ENCODE measurements at regions not wholly inside any gene's neighbourhood (a gene's known extent, or its start where the extent isn't known, plus 50 kb on each side); places are given as distances from the start of the nearest gene placed in this dataset.

GRCh38 chr4:24248674-24249630, 335.4 kb downstream of the DHX15 start (continued):
- TF ChIP-seq FOXK1 (CRISPR knock-in tag; IDR thresholded peaks at IDR 0.05), result no peak

- H3K9me3 Mint-ChIP-seq, result no peaks in the 10 kb centered on the region
Observed at GRCh38 chr4:24245491-24245820, 338.9 kb downstream of the DHX15 start.

GRCh38 chr4:24244663-24245490, 339.5 kb downstream of the DHX15 start:
- Mint-ChIP-seq H3K9me3 (no peaks in the 10 kb centered on the region), H3K27ac (no peak overlapping the region), H3K36me3 (no peaks in the 10 kb centered on the region), H3K4me1 (peaks cover 24% of the 10 kb centered on the region), H3K27me3 (ENCODE audit: low read depth) (peaks cover 2% of the 10 kb centered on the region; the same call in 1 of the 2 replicates), H3K4me3 (no peak overlapping the region)
- CTCF ChIA-PET, result no interaction called here
- DNase-seq (ENCODE audit: low spot score) (no peak), ATAC-seq (peak; percentile 19)
- POLR2A ChIA-PET, result no interaction called here
- TF ChIP-seq TEAD1 (CRISPR knock-in tag; IDR thresholded peaks at IDR 0.05), result no peak
- no peak for TF ChIP-seq ERG (CRISPR knock-in tag; IDR thresholded peaks at IDR 0.05)
- no peak for TF ChIP-seq NFATC4 (CRISPR knock-in tag; IDR thresholded peaks at IDR 0.05)
- TF ChIP-seq HMGXB4 (CRISPR knock-in tag; IDR thresholded peaks at IDR 0.05), result no peak
- TF ChIP-seq ZNF232 (CRISPR knock-in tag; IDR thresholded peaks at IDR 0.05), result no peak
- TF ChIP-seq USF1 (CRISPR knock-in tag; IDR thresholded peaks at IDR 0.05), result no peak
- TF ChIP-seq CREM (CRISPR knock-in tag; IDR thresholded peaks at IDR 0.05), result no peak
- TF ChIP-seq E2F4 (CRISPR knock-in tag; IDR thresholded peaks at IDR 0.05; ENCODE audit: borderline replicate concordance, low read depth), result no peak

More at GRCh38 chr4:24245491-24245820, 338.9 kb downstream of the DHX15 start:
- H3K4me1 Mint-ChIP-seq, result peaks cover 27% of the 10 kb centered on the region
- ChIA-PET POLR2A (no interaction called here), CTCF (no interaction called here)
- ATAC-seq, result no peak
- no peak for DNase-seq (ENCODE audit: low spot score)
- H3K27me3 Mint-ChIP-seq (ENCODE audit: low read depth), result peaks cover 2% of the 10 kb centered on the region; the same call in 1 of the 2 replicates
- H3K4me3 Mint-ChIP-seq, result no peak overlapping the region
- TF ChIP-seq OVOL2 (CRISPR knock-in tag; IDR thresholded peaks at IDR 0.05; ENCODE audit: borderline replicate concordance), result no peak
- TF ChIP-seq EMX1 (CRISPR knock-in tag; IDR thresholded peaks at IDR 0.05), result no peak
- TF ChIP-seq ATF2 (CRISPR knock-in tag; IDR thresholded peaks at IDR 0.05; ENCODE audit: borderline replicate concordance, low read depth), result no peak
- no peak for TF ChIP-seq ZNF281 (CRISPR knock-in tag; IDR thresholded peaks at IDR 0.05)
- TF ChIP-seq NR3C1 (CRISPR knock-in tag; conservative IDR thresholded peaks at IDR 0.05; ENCODE audit: low read depth), result no peak
- TF ChIP-seq ZNF121 (CRISPR knock-in tag; IDR thresholded peaks at IDR 0.05), result no peak
- no peak for TF ChIP-seq NFYB (CRISPR knock-in tag; conservative IDR thresholded peaks at IDR 0.05; ENCODE audit: low read depth)
- no peak for TF ChIP-seq JUN (CRISPR knock-in tag; IDR thresholded peaks at IDR 0.05)
- no peak for TF ChIP-seq IRF1 (CRISPR knock-in tag; IDR thresholded peaks at IDR 0.05)
- TF ChIP-seq SP1 (CRISPR knock-in tag; conservative IDR thresholded peaks at IDR 0.05), result no peak
- TF ChIP-seq TEAD1 (CRISPR knock-in tag; IDR thresholded peaks at IDR 0.05), result no peak
- no peaks in the 10 kb centered on the region for H3K36me3 Mint-ChIP-seq
- H3K27ac Mint-ChIP-seq, result no peak overlapping the region
